MM.1S (cell line): ENCODE measurements at regions not wholly inside any gene's neighbourhood (a gene's known extent, or its start where the extent isn't known, plus 50 kb on each side); places are given as distances from the start of the nearest gene placed in this dataset.

Experiments
- CTCF ChIP-seq: fragments of 300-600 bp; sonication (generic); IDR thresholded peaks from 2 replicates; pipeline ENCODE4 v1.5.1; 2016; ENCODE audit warnings: antibody characterized with exemption, low read length, mixed read lengths
- EZH2 ChIP-seq: fragments of 300-600 bp; sonication (generic); optimal IDR thresholded peaks from 2 replicates; pipeline ENCODE3; 2017; ENCODE audit warnings: low read depth, mild to moderate bottlenecking, antibody characterized with exemption, low read length, mixed read lengths
- EZH2phosphoT487 ChIP-seq: fragments of 300-600 bp; sonication (generic); IDR thresholded peaks from 2 replicates; pipeline ENCODE4 v1.6.1; 2018; ENCODE audit warnings: antibody characterized with exemption, low read length

GRCh38 chr7:47095946-47096345 is 486.0 kb downstream of the TNS3 start:
- TF ChIP-seq CTCF, result no peak
- TF ChIP-seq EZH2phosphoT487, result no peak
- no peak for TF ChIP-seq EZH2
